K562 (cell line): ENCODE measurements at regions not wholly inside any gene's neighbourhood (a gene's known extent, or its start where the extent isn't known, plus 50 kb on each side); places are given as distances from the start of the nearest gene placed in this dataset.

Experiments
- MAZ ChIP-seq, 2 experiments: fragments of 450-650 bp in 1 of 2; sonication (generic) in 1 of 2; formaldehyde crosslinking; IDR thresholded peaks in 1 of 2; conservative IDR thresholded peaks in 1 of 2; 2 replicates each; pipeline versions ENCODE4 v1.4.0 to v1.5.0; 2020; ENCODE audit warnings: mild to moderate bottlenecking in 1 of 2, missing genetic modification reagents in 1 of 2
- POLR2A ChIP-seq: fragments of 450-650 bp; conservative IDR thresholded peaks from 2 replicates; pipeline ENCODE4 v1.6.1; 2016
- SMAD2 ChIP-seq: fragments of 150-350 bp; IDR thresholded peaks from 2 replicates; pipeline ENCODE4 v1.6.1; 2014; ENCODE audit warnings: low read depth, mild to moderate bottlenecking, low read length

DNA sequence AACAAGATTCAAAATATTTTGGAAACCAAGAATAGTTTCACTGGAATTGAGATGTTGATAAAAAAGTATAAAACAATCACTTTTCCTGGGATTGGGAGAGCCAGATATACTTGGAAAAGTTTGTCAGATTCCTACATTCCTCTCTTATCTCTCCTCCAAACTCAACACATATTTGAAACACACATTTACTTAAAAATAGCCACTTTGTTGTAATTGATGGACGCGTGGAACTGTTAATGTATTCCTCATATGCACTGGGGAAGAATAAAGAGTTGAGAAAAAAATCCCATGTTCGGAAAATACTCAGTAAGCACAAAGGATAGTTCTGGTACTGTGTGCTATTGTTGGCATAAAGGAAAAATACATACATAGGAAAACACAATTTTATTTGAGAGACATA is 195.6 kb upstream of the FLRT2 start:
- no peak for TF ChIP-seq MAZ (CRISPR knock-in tag; conservative IDR thresholded peaks at IDR 0.05 in 1 of 2, IDR thresholded peaks at IDR 0.05 in 1 of 2)
- no peak for TF ChIP-seq POLR2A
- no peak for TF ChIP-seq SMAD2
